Lower leg skin (tissue), 4 donors: ENCODE measurements at regions not wholly inside any gene's neighbourhood (a gene's known extent, or its start where the extent isn't known, plus 50 kb on each side); places are given as distances from the start of the nearest gene placed in this dataset.

Experiments used
- DNase-seq, 2 donors: peaks; one replicate each; pipeline ENCODE4 v3.0.0-alpha.2; 2019; ENCODE audit warnings: low spot score in 2 of 2
- H3K4me3 ChIP-seq: fragments of 200-600 bp; sonication (generic); 2 replicates; pipeline ENCODE4 v1.5.1; 2017; ENCODE audit warnings: mild to moderate bottlenecking, low read depth; ENCODE audit not compliant: poor library complexity, severe bottlenecking
- CTCF ChIP-seq, 3 donors: fragments of 450-650 bp; IDR thresholded peaks; one replicate each; pipeline ENCODE4 v1.5.1; 2016; ENCODE audit warnings: antibody characterized with exemption in 3 of 3, mild to moderate bottlenecking in 3 of 3, moderate library complexity in 2 of 3
- POLR2A ChIP-seq, 2 donors: fragments of 450-650 bp; IDR thresholded peaks; one replicate each; pipeline ENCODE4 v1.6.1; 2016 to 2017; ENCODE audit warnings: antibody characterized with exemption in 2 of 2, mild to moderate bottlenecking in 1 of 2, moderate library complexity in 1 of 2
- WGBS, 2 donors: methylation state at CpG; one replicate each; pipeline ENCODE4 v1.1.5; 2018; 5-methylcytosine and 5-hydroxymethylcytosine counted together
- intact Hi-C: fragments of 100-400 bp; cut with DNase I; formaldehyde crosslinking; loops from one replicate; pipeline ENCODE4 v1.15.0; 2023; ENCODE audit warnings: low total_unique reads

GRCh38 chr14:78104655-78105054 is 65.5 kb upstream of the NRXN3 start:
- DNase-seq = peak in 1 of 2 donors; percentile 39
- WGBS, 2 donors = 94 to 95% methylated on average over 1 of the region's 1 CpG
- no peak for TF ChIP-seq POLR2A (IDR thresholded peaks at IDR 0.05)
- TF ChIP-seq CTCF (IDR thresholded peaks at IDR 0.05) = no peak
- no peak overlapping the region for H3K4me3 ChIP-seq
- intact Hi-C loops = no loop called here

- WGBS, 2 donors = 83 to 89% methylated on average over 2 of the region's 2 CpGs
- no peak for TF ChIP-seq CTCF (IDR thresholded peaks at IDR 0.05)
- TF ChIP-seq POLR2A (IDR thresholded peaks at IDR 0.05) = no peak
- intact Hi-C loops = no loop called here
- no peak overlapping the region for H3K4me3 ChIP-seq
- DNase-seq = peak in 1 of 2 donors; percentile 0
Measured at GRCh38 chr14:78106381-78106780, 63.8 kb upstream of the NRXN3 start.

DNA sequence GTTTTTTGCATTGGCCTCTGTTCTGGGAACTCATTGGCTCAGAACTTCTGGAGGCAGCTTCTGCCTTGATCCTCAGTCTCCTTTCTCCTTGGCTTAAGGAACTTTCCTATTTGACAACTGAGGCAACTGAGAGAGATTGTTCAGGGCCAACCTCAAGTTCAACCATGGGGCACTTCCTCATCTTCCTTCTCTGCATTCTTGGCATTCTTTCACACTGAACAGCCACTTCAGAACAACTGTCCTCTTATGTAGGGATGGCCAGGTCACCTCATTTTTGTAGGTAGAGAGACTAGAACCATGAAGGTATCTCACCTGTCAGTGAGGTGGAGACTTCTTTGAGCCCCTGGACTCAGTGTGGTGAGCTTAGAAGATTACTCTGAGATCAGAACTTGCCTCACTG is 63.0 kb upstream of the NRXN3 start:
- TF ChIP-seq POLR2A (IDR thresholded peaks at IDR 0.05) = no peak
- intact Hi-C loops = no loop called here
- peak in 1 of 2 donors; percentile 2 for DNase-seq
- H3K4me3 ChIP-seq = no peak overlapping the region

DNA sequence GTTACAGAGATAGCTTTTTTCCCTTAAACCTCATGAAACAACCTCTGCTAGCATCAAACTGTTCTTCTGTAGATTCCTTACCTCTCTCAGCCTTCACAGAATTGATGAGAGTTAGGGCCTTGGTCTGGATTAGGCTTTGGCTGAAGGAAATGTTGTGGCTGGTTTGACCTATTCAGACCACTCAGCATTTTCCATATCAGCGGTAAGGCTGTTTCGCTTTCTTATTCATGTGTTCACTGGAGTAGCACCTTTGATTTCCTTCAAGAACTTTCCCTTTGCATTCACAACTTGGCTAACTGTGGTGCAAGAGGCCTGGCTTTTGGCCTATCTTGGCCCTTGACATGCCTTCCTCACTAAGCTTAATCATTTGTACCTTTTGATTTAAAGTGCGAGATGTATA is 50.7 kb upstream of the NRXN3 start:
- TF ChIP-seq POLR2A (IDR thresholded peaks at IDR 0.05) (no peak), CTCF (IDR thresholded peaks at IDR 0.05) (no peak)
- no peak for DNase-seq
- no peak overlapping the region for H3K4me3 ChIP-seq
- intact Hi-C loops = no loop called here
- WGBS, 2 donors = 93 to 94% methylated on average over 3 of the region's 3 CpGs
